GM21786 (cell line): ENCODE measurements at regions not wholly inside any gene's neighbourhood (a gene's known extent, or its start where the extent isn't known, plus 50 kb on each side); places are given as distances from the start of the nearest gene placed in this dataset.

Experiments used
- ATAC-seq: cut with Tn5 transposase; IDR thresholded peaks from one replicate; pipeline ENCODE4 v1.9.1; 2021; ENCODE audit not compliant: unreplicated experiment

GRCh38 chr4:23667659-23668058 is 222.2 kb downstream of the PPARGC1A start:
- ATAC-seq, result no peak

- ATAC-seq, result no peak
Observed at GRCh38 chr4:23660865-23661264, 229.0 kb downstream of the PPARGC1A start.

GRCh38 chr4:23654791-23655190 is 235.1 kb downstream of the PPARGC1A start:
- ATAC-seq, result no peak

DNA sequence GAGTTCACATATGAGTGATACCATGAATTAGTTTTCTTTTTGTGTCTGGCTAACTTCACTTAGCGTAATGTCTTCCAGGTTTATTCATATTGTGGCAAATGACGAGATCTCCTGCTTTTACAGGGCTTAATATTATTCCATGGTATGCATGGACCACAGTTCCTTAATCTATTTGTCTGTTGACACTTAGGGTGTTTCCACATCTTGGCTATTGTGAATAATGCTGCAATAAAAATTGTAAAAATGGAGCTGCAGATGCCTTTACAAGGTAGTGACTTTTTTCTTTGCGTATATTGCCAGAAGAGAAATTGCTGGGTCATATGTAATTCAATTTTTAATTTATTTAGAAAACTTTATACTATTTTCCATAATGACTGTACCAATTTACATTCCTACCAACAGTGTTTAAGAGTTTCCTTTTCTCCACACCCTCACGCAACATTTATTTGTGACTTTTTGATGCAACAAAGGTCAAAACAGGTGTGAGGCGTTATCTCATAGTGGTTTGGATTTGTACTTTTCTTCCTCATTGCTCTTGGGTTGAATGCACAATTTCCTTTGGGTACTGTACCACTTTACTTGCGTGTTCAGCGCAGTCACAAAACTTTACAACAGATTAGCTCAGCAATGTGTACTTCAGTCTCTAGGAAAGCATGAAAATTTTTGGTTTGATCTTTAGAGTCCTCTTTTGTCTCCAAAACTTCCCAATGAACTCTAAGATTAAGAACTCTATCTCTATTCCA is 240.8 kb downstream of the PPARGC1A start:
- ATAC-seq, result no peak

- ATAC-seq, result no peak
Observed at GRCh38 chr4:23635468-23635867, 254.4 kb downstream of the PPARGC1A start.

- no peak for ATAC-seq
Observed at GRCh38 chr4:23631255-23631950, 258.4 kb downstream of the PPARGC1A start.

DNA sequence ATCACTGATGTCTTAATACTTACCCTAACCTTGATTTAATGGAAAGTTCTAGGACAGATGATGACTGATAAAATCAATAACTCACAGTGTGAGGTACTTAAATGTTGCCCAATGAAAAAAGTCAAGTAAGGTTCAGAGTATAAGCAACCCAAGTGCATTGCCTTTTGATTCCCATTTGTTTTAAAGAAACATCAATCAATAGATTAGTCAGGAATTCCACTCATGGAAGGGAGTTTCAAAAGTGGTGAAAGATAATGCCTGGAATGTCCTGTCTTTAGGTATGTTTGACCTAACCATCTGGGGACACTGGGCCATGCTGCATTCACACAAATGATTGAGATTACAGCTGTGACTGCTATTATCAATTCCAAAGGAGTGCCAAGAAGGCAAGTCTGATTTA is 259.7 kb downstream of the PPARGC1A start:
- no peak for ATAC-seq

DNA sequence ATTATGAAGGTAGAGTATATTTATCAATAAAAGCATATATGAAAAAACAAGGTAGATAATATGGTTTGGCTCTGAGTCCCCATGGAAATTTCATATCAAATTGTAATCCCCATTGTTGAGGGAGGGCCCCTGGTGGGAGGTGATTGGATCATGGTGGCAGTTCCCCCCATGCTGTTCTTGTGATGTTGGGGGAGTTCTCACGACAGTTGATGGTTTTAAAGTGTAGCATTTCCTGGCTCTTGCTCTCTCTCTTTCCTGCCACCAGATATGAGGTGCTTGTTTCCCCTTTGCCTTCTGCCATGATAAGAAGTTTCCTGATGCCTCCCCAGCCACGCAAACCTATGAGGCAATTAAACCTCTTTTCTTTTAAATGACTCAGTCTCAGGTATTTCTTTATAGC is 260.4 kb downstream of the PPARGC1A start:
- ATAC-seq, result no peak

GRCh38 chr4:23614284-23614892 is 275.5 kb downstream of the PPARGC1A start:
- no peak for ATAC-seq

- no peak for ATAC-seq
Observed at GRCh38 chr4:23613782-23614181, 276.1 kb downstream of the PPARGC1A start.

GRCh38 chr4:23602720-23603119 is 287.1 kb downstream of the PPARGC1A start:
- no peak for ATAC-seq

GRCh38 chr4:23594125-23594524 is 295.7 kb downstream of the PPARGC1A start:
- ATAC-seq, result no peak

GRCh38 chr4:23590431-23590830 is 299.4 kb downstream of the PPARGC1A start:
- ATAC-seq, result no peak

GRCh38 chr4:23584024-23584423 is 305.8 kb downstream of the PPARGC1A start:
- no peak for ATAC-seq

GRCh38 chr4:23582671-23583070 is 307.2 kb downstream of the PPARGC1A start:
- no peak for ATAC-seq

DNA sequence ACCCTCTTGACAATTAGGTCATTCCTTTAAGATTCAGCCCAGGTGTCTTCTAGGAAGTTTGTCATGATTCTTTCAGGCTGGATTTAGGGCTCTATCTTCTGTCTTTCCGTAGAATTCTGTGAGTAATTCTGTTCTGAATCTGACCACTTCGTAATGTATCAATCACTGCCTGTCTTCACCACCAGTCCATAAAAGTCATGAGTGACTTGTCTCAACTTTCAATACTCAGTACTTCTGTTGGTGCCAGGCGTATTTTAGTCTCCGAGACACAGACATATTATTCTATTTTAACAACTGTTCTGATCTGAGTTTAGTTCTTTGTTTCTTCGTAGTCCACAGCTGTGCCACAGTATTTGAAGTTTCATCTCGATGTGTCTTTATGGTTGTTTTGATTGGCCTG is 310.7 kb downstream of the PPARGC1A start:
- no peak for ATAC-seq

DNA sequence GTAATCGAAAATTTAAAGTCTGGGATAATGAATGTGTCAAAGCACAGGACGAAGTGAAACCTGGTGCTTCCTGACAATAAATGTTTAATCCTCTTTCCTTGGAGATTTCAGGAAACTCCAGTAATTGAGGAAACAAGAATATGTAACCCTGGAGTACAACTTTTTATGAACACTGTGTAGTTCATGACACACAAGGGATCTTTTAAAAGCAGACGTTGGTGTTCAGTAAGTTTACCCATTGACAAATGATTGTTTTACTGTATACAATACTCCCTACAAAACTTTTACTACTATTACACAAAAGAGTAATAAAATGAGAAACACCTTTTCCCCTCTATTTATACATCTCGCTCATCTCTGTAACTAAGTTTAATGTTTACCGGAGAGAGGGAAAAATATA is 312.4 kb downstream of the PPARGC1A start:
- ATAC-seq, result no peak

DNA sequence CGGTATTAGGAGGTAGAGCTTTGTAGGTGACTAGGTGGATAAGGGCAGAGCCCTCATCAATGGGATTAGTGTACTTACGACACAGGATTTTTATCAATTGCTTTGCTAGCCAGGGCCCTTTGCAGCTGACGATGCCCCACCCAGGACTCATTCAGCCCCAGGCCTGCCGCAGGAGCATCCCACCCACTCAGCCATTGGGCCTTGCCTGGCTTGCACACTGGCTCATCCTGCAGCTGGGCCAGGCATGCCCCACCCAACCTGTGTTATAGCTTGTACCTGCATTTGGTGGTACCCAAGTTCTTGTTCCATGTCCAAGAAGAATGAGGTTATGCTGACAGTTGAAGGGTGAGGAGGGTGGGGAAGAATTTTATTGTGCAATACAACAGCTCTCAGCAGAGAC is 317.5 kb downstream of the PPARGC1A start:
- no peak for ATAC-seq

- ATAC-seq, result no peak
Observed at GRCh38 chr4:23567338-23567737, 322.5 kb downstream of the PPARGC1A start.

- no peak for ATAC-seq
Observed at GRCh38 chr4:23560748-23561147, 329.1 kb downstream of the PPARGC1A start.

GRCh38 chr4:23558101-23558500 is 331.7 kb downstream of the PPARGC1A start:
- ATAC-seq, result no peak

DNA sequence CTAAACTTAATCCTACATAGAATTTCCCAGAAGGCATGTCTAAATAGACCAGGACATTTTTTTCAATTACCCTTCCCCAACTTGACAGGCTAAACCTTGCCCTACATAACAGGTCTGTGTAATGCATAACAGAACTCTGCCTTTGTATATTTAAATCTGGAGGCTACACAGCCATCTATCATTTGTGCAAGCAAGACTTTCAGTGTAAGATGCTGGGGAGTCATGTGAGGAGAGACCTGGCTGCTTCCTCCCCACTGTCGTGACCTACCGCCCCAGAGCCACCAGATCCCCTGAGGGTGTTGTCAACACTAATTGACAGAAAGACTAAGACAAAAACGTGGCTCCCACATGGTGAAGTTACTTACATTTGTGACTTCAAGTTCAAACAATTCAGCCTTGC is 342.2 kb downstream of the PPARGC1A start:
- no peak for ATAC-seq
